GM23338 (cell line): ENCODE measurements at regions not wholly inside any gene's neighbourhood (a gene's known extent, or its start where the extent isn't known, plus 50 kb on each side); places are given as distances from the start of the nearest gene placed in this dataset.

Experiments
- ATAC-seq: fragments of 200-7000 bp; cut with Tn5 transposase; 3 replicates; pipeline ENCODE4 v1.9.1; 2020
- DNase-seq: peaks from one replicate; pipeline ENCODE4 v3.0.0-alpha.2; 2015; ENCODE audit warnings: low spot score
- H2AFZ ChIP-seq: fragments of 200-600 bp; sonication (generic); 2 replicates; pipeline ENCODE4 v1.8.0; 2016; ENCODE audit warnings: antibody characterized with exemption, mild to moderate bottlenecking, moderate library complexity
- H3F3A ChIP-seq: fragments of 200-600 bp; sonication (generic); replicated peaks from 2 replicates; pipeline ENCODE4 v1.8.0; 2017; ENCODE audit warnings: antibody characterized with exemption, mixed run types, low read depth
- H3K27ac ChIP-seq: fragments of 200-600 bp; sonication (generic); 2 replicates; pipeline ENCODE4 v1.6.1; 2016; ENCODE audit warnings: low read depth
- H3K27me3 ChIP-seq: fragments of 200-600 bp; sonication (generic); 2 replicates; pipeline ENCODE4 v1.8.0; 2016; ENCODE audit warnings: mild to moderate bottlenecking, mixed run types, moderate library complexity; ENCODE audit not compliant: insufficient read depth
- H3K36me3 ChIP-seq: fragments of 200-600 bp; sonication (generic); 2 replicates; pipeline ENCODE4 v1.8.0; 2016; ENCODE audit warnings: mild to moderate bottlenecking; ENCODE audit not compliant: insufficient read depth
- H3K4me1 ChIP-seq: fragments of 200-600 bp; sonication (generic); 2 replicates; pipeline ENCODE4 v1.8.0; 2016; ENCODE audit warnings: mild to moderate bottlenecking, moderate library complexity; ENCODE audit not compliant: insufficient read depth
- H3K4me2 ChIP-seq: fragments of 200-600 bp; sonication (generic); 2 replicates; pipeline ENCODE4 v1.7.1; 2017; ENCODE audit warnings: mixed run types
- H3K4me3 ChIP-seq: fragments of 200-600 bp; sonication (generic); 2 replicates; pipeline ENCODE4 v1.6.1; 2016; ENCODE audit warnings: mixed run types
- H3K79me2 ChIP-seq: fragments of 200-600 bp; sonication (generic); replicated peaks from 2 replicates; pipeline ENCODE4 v1.8.0; 2017; ENCODE audit warnings: mild to moderate bottlenecking; ENCODE audit not compliant: insufficient read depth
- H3K9me2 ChIP-seq: fragments of 200-600 bp; sonication (generic); 2 replicates; pipeline ENCODE4 v1.8.0; 2017; ENCODE audit not compliant: insufficient read depth
- H4K20me1 ChIP-seq: fragments of 200-600 bp; sonication (generic); replicated peaks from 2 replicates; pipeline ENCODE4 v1.8.0; 2017; ENCODE audit warnings: mild to moderate bottlenecking; ENCODE audit not compliant: insufficient read depth
- H3K27ac Mint-ChIP-seq: 2 replicates; pipeline ENCODE4 v1.8.0; 2020; ENCODE audit warnings: inconsistent platforms, mild to moderate bottlenecking, moderate library complexity, mixed read lengths
- H3K27me3 Mint-ChIP-seq: 3 replicates; pipeline ENCODE4 v1.8.0; 2022; ENCODE audit warnings: low read depth, mild to moderate bottlenecking, moderate library complexity, mixed read lengths, inconsistent platforms; ENCODE audit not compliant: insufficient read depth, poor library complexity
- H3K36me3 Mint-ChIP-seq: 3 replicates; pipeline ENCODE4 v1.8.0; 2021; ENCODE audit warnings: low read depth, mild to moderate bottlenecking, inconsistent platforms, moderate library complexity, mixed read lengths
- H3K4me1 Mint-ChIP-seq: 3 replicates; pipeline ENCODE4 v1.8.0; 2020; ENCODE audit warnings: mild to moderate bottlenecking, inconsistent platforms, mixed read lengths
- H3K4me3 Mint-ChIP-seq: 3 replicates; pipeline ENCODE4 v1.8.0; 2021; ENCODE audit warnings: moderate library complexity, mild to moderate bottlenecking, inconsistent platforms, mixed read lengths
- H3K9me3 Mint-ChIP-seq: 3 replicates; pipeline ENCODE4 v1.8.0; 2020; ENCODE audit warnings: moderate library complexity, mild to moderate bottlenecking, inconsistent platforms, mixed read lengths
- EZH2 ChIP-seq: fragments of 200-600 bp; sonication (generic); IDR thresholded peaks from one replicate; pipeline ENCODE4 v1.8.0; 2017; ENCODE audit warnings: antibody characterized with exemption, mild to moderate bottlenecking, low read depth; ENCODE audit not compliant: unreplicated experiment
- POLR2AphosphoS5 ChIP-seq: IDR thresholded peaks from 2 replicates; pipeline ENCODE4 v1.6.1; 2016; ENCODE audit warnings: antibody characterized with exemption, low read depth
- STAT1 ChIP-seq: IDR thresholded peaks from one replicate; pipeline ENCODE4 v1.6.1; 2016; ENCODE audit warnings: antibody characterized with exemption; ENCODE audit not compliant: unreplicated experiment
- ZNF331 ChIP-seq: fragments of 250-450 bp; sonication (Bioruptor Pico); IDR thresholded peaks from 2 replicates; pipeline ENCODE4 v1.5.0; 2020; ENCODE audit warnings: low read depth, mild to moderate bottlenecking, moderate library complexity
- TF ChIP-seq, protein P1 (sequence below): IDR thresholded peaks from one replicate; pipeline ENCODE4 v1.6.1; 2018; ENCODE audit warnings: antibody characterized with exemption; ENCODE audit not compliant: unreplicated experiment
- TF ChIP-seq, protein P2 (sequence below): fragments of 250-450 bp; sonication (Bioruptor Pico); IDR thresholded peaks from 2 replicates; pipeline ENCODE4 v1.5.0; 2020; ENCODE audit warnings: mild to moderate bottlenecking, moderate library complexity

DNA sequence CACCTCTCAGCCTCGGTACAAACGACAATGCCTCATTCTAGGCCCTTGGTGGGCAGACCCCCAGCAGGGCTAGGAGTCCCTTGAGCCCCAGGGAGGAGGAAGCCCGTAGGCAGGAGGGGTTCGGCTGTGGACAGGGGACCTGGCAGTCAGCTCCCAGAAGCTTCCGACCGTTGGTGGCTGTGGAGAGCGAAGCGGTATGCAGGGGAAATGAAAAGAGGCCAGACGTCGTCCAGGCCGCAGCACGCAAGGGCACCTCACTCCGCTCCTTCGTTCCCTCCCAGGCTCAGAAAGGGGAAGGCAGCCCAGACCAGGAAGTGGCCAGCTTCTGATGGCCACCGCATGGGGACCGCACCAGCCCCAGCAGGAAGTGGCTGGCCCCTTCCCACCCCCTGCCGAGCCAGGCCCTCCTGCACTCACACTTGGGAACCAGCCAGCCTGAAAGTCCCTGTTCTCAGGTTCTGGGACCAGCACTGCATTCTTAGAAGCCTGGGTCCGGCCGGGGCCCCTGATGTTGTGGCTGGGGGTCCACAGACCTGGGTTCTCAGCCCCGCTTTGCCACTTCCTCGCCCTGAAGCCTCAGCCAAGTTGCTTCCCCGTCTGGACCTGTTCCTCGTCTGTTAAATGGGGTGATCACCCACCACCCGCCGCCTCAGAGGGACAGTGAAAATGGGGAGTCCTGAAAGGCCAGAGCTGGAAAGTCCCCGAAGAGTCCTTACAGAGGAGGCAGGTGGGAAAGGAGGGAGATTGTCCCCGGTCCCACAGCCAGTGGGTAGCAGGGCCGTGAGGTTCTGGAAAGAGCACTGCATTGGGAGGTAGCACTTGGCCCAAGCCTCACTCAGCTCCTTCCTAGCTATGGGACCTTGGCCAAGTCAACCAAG is 104.0 kb upstream of the RUNX3 start:
- no peak for ATAC-seq
- Mint-ChIP-seq H3K4me3 (no peak overlapping the region), H3K27me3 (no peaks in the 10 kb centered on the region)

More for the DNA sequence above, 104.0 kb upstream of the RUNX3 start:
- no peak for TF ChIP-seq STAT1
- TF ChIP-seq, protein P1, sequence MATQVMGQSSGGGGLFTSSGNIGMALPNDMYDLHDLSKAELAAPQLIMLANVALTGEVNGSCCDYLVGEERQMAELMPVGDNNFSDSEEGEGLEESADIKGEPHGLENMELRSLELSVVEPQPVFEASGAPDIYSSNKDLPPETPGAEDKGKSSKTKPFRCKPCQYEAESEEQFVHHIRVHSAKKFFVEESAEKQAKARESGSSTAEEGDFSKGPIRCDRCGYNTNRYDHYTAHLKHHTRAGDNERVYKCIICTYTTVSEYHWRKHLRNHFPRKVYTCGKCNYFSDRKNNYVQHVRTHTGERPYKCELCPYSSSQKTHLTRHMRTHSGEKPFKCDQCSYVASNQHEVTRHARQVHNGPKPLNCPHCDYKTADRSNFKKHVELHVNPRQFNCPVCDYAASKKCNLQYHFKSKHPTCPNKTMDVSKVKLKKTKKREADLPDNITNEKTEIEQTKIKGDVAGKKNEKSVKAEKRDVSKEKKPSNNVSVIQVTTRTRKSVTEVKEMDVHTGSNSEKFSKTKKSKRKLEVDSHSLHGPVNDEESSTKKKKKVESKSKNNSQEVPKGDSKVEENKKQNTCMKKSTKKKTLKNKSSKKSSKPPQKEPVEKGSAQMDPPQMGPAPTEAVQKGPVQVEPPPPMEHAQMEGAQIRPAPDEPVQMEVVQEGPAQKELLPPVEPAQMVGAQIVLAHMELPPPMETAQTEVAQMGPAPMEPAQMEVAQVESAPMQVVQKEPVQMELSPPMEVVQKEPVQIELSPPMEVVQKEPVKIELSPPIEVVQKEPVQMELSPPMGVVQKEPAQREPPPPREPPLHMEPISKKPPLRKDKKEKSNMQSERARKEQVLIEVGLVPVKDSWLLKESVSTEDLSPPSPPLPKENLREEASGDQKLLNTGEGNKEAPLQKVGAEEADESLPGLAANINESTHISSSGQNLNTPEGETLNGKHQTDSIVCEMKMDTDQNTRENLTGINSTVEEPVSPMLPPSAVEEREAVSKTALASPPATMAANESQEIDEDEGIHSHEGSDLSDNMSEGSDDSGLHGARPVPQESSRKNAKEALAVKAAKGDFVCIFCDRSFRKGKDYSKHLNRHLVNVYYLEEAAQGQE, result no peak
- no peak for TF ChIP-seq EZH2
- TF ChIP-seq ZNF331 (CRISPR knock-in tag), result no peak
- TF ChIP-seq, protein P2, sequence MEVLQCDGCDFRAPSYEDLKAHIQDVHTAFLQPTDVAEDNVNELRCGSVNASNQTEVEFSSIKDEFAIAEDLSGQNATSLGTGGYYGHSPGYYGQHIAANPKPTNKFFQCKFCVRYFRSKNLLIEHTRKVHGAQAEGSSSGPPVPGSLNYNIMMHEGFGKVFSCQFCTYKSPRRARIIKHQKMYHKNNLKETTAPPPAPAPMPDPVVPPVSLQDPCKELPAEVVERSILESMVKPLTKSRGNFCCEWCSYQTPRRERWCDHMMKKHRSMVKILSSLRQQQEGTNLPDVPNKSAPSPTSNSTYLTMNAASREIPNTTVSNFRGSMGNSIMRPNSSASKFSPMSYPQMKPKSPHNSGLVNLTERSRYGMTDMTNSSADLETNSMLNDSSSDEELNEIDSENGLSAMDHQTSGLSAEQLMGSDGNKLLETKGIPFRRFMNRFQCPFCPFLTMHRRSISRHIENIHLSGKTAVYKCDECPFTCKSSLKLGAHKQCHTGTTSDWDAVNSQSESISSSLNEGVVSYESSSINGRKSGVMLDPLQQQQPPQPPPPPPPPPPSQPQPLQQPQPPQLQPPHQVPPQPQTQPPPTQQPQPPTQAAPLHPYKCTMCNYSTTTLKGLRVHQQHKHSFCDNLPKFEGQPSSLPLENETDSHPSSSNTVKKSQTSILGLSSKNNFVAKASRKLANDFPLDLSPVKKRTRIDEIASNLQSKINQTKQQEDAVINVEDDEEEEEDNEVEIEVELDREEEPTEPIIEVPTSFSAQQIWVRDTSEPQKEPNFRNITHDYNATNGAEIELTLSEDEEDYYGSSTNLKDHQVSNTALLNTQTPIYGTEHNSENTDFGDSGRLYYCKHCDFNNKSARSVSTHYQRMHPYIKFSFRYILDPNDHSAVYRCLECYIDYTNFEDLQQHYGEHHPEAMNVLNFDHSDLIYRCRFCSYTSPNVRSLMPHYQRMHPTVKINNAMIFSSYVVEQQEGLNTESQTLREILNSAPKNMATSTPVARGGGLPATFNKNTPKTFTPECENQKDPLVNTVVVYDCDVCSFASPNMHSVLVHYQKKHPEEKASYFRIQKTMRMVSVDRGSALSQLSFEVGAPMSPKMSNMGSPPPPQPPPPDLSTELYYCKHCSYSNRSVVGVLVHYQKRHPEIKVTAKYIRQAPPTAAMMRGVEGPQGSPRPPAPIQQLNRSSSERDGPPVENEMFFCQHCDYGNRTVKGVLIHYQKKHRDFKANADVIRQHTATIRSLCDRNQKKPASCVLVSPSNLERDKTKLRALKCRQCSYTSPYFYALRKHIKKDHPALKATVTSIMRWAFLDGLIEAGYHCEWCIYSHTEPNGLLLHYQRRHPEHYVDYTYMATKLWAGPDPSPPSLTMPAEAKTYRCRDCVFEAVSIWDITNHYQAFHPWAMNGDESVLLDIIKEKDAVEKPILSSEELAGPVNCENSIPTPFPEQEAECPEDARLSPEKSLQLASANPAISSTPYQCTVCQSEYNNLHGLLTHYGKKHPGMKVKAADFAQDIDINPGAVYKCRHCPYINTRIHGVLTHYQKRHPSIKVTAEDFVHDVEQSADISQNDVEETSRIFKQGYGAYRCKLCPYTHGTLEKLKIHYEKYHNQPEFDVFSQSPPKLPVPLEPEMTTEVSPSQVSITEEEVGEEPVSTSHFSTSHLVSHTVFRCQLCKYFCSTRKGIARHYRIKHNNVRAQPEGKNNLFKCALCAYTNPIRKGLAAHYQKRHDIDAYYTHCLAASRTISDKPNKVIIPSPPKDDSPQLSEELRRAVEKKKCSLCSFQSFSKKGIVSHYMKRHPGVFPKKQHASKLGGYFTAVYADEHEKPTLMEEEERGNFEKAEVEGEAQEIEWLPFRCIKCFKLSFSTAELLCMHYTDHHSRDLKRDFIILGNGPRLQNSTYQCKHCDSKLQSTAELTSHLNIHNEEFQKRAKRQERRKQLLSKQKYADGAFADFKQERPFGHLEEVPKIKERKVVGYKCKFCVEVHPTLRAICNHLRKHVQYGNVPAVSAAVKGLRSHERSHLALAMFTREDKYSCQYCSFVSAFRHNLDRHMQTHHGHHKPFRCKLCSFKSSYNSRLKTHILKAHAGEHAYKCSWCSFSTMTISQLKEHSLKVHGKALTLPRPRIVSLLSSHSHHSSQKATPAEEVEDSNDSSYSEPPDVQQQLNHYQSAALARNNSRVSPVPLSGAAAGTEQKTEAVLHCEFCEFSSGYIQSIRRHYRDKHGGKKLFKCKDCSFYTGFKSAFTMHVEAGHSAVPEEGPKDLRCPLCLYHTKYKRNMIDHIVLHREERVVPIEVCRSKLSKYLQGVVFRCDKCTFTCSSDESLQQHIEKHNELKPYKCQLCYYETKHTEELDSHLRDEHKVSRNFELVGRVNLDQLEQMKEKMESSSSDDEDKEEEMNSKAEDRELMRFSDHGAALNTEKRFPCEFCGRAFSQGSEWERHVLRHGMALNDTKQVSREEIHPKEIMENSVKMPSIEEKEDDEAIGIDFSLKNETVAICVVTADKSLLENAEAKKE (CRISPR knock-in tag), result no peak
- TF ChIP-seq POLR2AphosphoS5, result no peak
- H3K27ac ChIP-seq, result no peak overlapping the region
- Mint-ChIP-seq H3K9me3 (no peaks in the 10 kb centered on the region; the same call in 2 of the 3 replicates), H3K4me1 (no peaks in the 10 kb centered on the region), H3K27ac (no peak overlapping the region), H3K36me3 (no peaks in the 10 kb centered on the region)
- H3F3A ChIP-seq, result no peaks in the 10 kb centered on the region
- no peaks in the 10 kb centered on the region for H3K27me3 ChIP-seq
- H3K4me1 ChIP-seq, result no peaks in the 10 kb centered on the region
- H3K36me3 ChIP-seq, result no peaks in the 10 kb centered on the region
- no peaks in the 10 kb centered on the region for H3K9me2 ChIP-seq
- no peak overlapping the region for H3K4me3 ChIP-seq
- no peak for DNase-seq
- H3K4me2 ChIP-seq, result no peak overlapping the region
- H2AFZ ChIP-seq, result no peak overlapping the region
- no peaks in the 10 kb centered on the region for H3K79me2 ChIP-seq
- H4K20me1 ChIP-seq, result no peaks in the 10 kb centered on the region
